Pulmonary artery endothelial cell (primary cell): ENCODE measurements at regions not wholly inside any gene's neighbourhood (a gene's known extent, or its start where the extent isn't known, plus 50 kb on each side); places are given as distances from the start of the nearest gene placed in this dataset.

Source experiments
- DNase-seq: peaks from one replicate; pipeline ENCODE4 v3.0.0-alpha.2; 2011; ENCODE audit warnings: low read depth, low spot score

GRCh38 chr3:137201066-137201465 lies 243.3 kb downstream of the IL20RB start:
- DNase-seq, result no peak

- no peak for DNase-seq
These were observed 245.2 kb downstream of the IL20RB start for GRCh38 chr3:137202941-137203340.

GRCh38 chr3:137204409-137204808 lies 246.6 kb downstream of the IL20RB start:
- DNase-seq, result no peak

GRCh38 chr3:137205394-137206045 lies 247.7 kb downstream of the IL20RB start:
- no peak for DNase-seq

GRCh38 chr3:137207616-137208015 lies 249.8 kb downstream of the IL20RB start:
- no peak for DNase-seq

GRCh38 chr3:137217733-137218132 lies 259.9 kb downstream of the IL20RB start:
- no peak for DNase-seq

- no peak for DNase-seq
These were observed 262.1 kb downstream of the IL20RB start for GRCh38 chr3:137219801-137220445.

GRCh38 chr3:137222736-137223225 lies 265.0 kb downstream of the IL20RB start:
- DNase-seq, result no peak

GRCh38 chr3:137224464-137224863 lies 266.7 kb downstream of the IL20RB start:
- no peak for DNase-seq

GRCh38 chr3:137242836-137243400 lies 285.1 kb downstream of the IL20RB start:
- no peak for DNase-seq

- no peak for DNase-seq
These were observed 288.7 kb downstream of the IL20RB start for GRCh38 chr3:137246491-137246890.

- no peak for DNase-seq
These were observed 291.6 kb downstream of the IL20RB start for GRCh38 chr3:137249311-137249940.

GRCh38 chr3:137259089-137259488 lies 301.3 kb downstream of the IL20RB start:
- DNase-seq, result no peak

- DNase-seq, result no peak
These were observed 301.9 kb downstream of the IL20RB start for GRCh38 chr3:137259701-137260100.

GRCh38 chr3:137264071-137264820 lies 306.5 kb downstream of the IL20RB start:
- no peak for DNase-seq

GRCh38 chr3:137264843-137265330 lies 307.1 kb downstream of the IL20RB start:
- no peak for DNase-seq

- no peak for DNase-seq
These were observed 325.1 kb downstream of the IL20RB start for GRCh38 chr3:137282871-137283270.

GRCh38 chr3:137285924-137286323 lies 328.1 kb downstream of the IL20RB start:
- DNase-seq, result no peak

- DNase-seq, result no peak
These were observed 335.3 kb downstream of the IL20RB start for GRCh38 chr3:137293086-137293485.

GRCh38 chr3:137294139-137294538 lies 336.4 kb downstream of the IL20RB start:
- no peak for DNase-seq

- no peak for DNase-seq
These were observed 337.1 kb downstream of the IL20RB start for GRCh38 chr3:137294839-137295238.
